DOHH2 (cell line): ENCODE measurements at regions not wholly inside any gene's neighbourhood (a gene's known extent, or its start where the extent isn't known, plus 50 kb on each side); places are given as distances from the start of the nearest gene placed in this dataset.
"Not testable (repeated sequence)": the region's sequence is repeated elsewhere in the genome, so short reads cannot be mapped to it uniquely, and the experiment has no call there.

Source experiments
- H3F3A ChIP-seq: fragments of 200-600 bp; sonication (generic), shearing (Covaris generic); 2 replicates; pipeline ENCODE4 v1.6.0; 2016; ENCODE audit warnings: antibody characterized with exemption, mild to moderate bottlenecking; ENCODE audit not compliant: control insufficient read depth, insufficient read depth
- H3K27ac ChIP-seq: fragments of 200-600 bp; sonication (generic); 2 replicates; pipeline ENCODE4 v1.5.1; 2014; ENCODE audit warnings: low read depth, mild to moderate bottlenecking, low read length, moderate library complexity
- H3K27me3 ChIP-seq: fragments of 200-600 bp; sonication (generic); 2 replicates; pipeline ENCODE4 v1.6.1; 2014; ENCODE audit warnings: mild to moderate bottlenecking, low read length, mixed read lengths; ENCODE audit not compliant: control insufficient read depth
- H3K36me3 ChIP-seq: fragments of 200-600 bp; sonication (generic); 2 replicates; pipeline ENCODE4 v1.6.1; 2014; ENCODE audit warnings: mild to moderate bottlenecking, low read length, moderate library complexity, mixed read lengths; ENCODE audit not compliant: control insufficient read depth
- H3K4me1 ChIP-seq: fragments of 200-600 bp; sonication (generic); 2 replicates; pipeline ENCODE4 v1.6.1; 2014; ENCODE audit warnings: mild to moderate bottlenecking, low read length, mixed read lengths; ENCODE audit not compliant: control insufficient read depth
- H3K4me2 ChIP-seq: fragments of 200-600 bp; sonication (generic); 2 replicates; pipeline ENCODE4 v1.6.0; 2014; ENCODE audit warnings: mild to moderate bottlenecking, low read length, moderate library complexity
- H3K4me3 ChIP-seq: fragments of 200-600 bp; sonication (generic); 2 replicates; pipeline ENCODE4 v1.5.1; 2014; ENCODE audit warnings: mild to moderate bottlenecking, low read length, mixed read lengths
- H3K79me2 ChIP-seq: fragments of 200-600 bp; sonication (generic); 2 replicates; pipeline ENCODE4 v1.6.1; 2014; ENCODE audit warnings: mild to moderate bottlenecking, low read length, mixed read lengths; ENCODE audit not compliant: control insufficient read depth
- H3K9me2 ChIP-seq: fragments of 200-600 bp; sonication (generic); replicated peaks from 2 replicates; pipeline ENCODE4 v1.6.1; 2014; ENCODE audit warnings: mild to moderate bottlenecking, low read length, mixed read lengths; ENCODE audit not compliant: control insufficient read depth
- H3K9me3 ChIP-seq: fragments of 200-600 bp; sonication (generic); 2 replicates; pipeline ENCODE4 v1.6.1; 2014; ENCODE audit warnings: antibody characterized with exemption, low read length, mixed read lengths; ENCODE audit not compliant: control insufficient read depth, insufficient read depth
- H4K20me1 ChIP-seq: fragments of 200-600 bp; sonication (generic); 2 replicates; pipeline ENCODE4 v1.6.0; 2014; ENCODE audit warnings: low read depth, mild to moderate bottlenecking, antibody characterized with exemption, low read length, moderate library complexity; ENCODE audit not compliant: control insufficient read depth, insufficient read depth
- EZH2phosphoT487 ChIP-seq: fragments of 200-600 bp; sonication (generic); IDR thresholded peaks from 2 replicates; pipeline ENCODE4 v1.6.1; 2017; ENCODE audit warnings: borderline replicate concordance, mild to moderate bottlenecking, antibody characterized with exemption, low read length, moderate library complexity, mixed read lengths
- TF ChIP-seq, protein P1 (sequence below): fragments of 200-600 bp; sonication (generic); IDR thresholded peaks from one replicate; pipeline ENCODE4 v1.5.1; 2014; ENCODE audit warnings: antibody characterized with exemption, mild to moderate bottlenecking, low read depth, low read length; ENCODE audit not compliant: poor library complexity, severe bottlenecking

DNA sequence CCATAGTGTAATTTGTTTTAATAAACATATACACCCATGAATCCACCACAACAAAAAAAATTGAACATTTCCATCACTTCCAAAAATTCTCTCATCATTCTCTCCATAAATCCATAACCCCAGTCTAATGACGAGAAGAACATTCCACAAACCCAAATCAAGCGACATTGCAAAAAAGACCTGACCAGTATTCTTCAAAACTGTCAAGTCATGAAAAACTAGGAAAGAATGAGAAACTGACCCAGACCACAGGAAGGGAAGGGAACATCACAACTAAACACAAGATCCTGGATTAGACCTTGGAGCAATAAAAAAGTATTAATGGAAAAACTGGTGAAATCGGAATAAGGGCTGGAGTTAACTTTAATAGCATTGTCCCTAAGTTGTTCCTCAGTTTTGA is 141.3 kb upstream of the SLC35G4 start:
- H3K9me2 ChIP-seq, result no peaks in the 10 kb centered on the region

DNA sequence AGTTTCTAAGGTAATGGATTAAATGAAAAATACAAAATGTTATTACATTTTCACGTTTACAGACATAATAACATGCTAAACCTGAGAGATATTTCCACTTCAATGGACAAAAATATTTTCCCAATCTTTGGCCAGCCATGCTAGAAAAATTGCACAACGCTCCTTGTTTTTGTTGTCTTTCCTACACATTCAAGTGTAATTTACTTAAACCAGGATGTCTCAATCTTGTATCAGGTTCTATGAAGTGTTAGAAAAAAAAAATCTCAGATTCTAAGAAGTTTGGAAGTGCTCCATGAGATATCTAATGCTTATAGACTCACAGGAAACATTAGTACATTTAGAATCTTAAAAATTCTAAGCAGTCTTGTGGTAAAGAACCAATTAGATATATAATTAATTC is 141.8 kb upstream of the SLC35G4 start:
- Histone ChIP-seq H3K27ac (no peak overlapping the region), H4K20me1 (no peaks in the 10 kb centered on the region), H3K9me3 (no peaks in the 10 kb centered on the region), H3K79me2 (no peaks in the 10 kb centered on the region), H3K27me3 (no peaks in the 10 kb centered on the region), H3K4me1 (no peaks in the 10 kb centered on the region), H3K4me2 (no peak overlapping the region), H3K4me3 (no peak overlapping the region), H3F3A (no peaks in the 10 kb centered on the region), H3K9me2 (no peaks in the 10 kb centered on the region), H3K36me3 (no peaks in the 10 kb centered on the region)
- TF ChIP-seq, protein P1, sequence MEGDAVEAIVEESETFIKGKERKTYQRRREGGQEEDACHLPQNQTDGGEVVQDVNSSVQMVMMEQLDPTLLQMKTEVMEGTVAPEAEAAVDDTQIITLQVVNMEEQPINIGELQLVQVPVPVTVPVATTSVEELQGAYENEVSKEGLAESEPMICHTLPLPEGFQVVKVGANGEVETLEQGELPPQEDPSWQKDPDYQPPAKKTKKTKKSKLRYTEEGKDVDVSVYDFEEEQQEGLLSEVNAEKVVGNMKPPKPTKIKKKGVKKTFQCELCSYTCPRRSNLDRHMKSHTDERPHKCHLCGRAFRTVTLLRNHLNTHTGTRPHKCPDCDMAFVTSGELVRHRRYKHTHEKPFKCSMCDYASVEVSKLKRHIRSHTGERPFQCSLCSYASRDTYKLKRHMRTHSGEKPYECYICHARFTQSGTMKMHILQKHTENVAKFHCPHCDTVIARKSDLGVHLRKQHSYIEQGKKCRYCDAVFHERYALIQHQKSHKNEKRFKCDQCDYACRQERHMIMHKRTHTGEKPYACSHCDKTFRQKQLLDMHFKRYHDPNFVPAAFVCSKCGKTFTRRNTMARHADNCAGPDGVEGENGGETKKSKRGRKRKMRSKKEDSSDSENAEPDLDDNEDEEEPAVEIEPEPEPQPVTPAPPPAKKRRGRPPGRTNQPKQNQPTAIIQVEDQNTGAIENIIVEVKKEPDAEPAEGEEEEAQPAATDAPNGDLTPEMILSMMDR, result no peak
- TF ChIP-seq EZH2phosphoT487, result no peak

More for the DNA sequence above, 141.3 kb upstream of the SLC35G4 start:
- Histone ChIP-seq H3K27ac (no peak overlapping the region), H3K4me2 (no peak overlapping the region), H3F3A (no peaks in the 10 kb centered on the region), H3K4me3 (no peak overlapping the region), H3K27me3 (no peaks in the 10 kb centered on the region), H3K36me3 (no peaks in the 10 kb centered on the region), H3K79me2 (no peaks in the 10 kb centered on the region), H3K9me3 (no peaks in the 10 kb centered on the region), H4K20me1 (no peaks in the 10 kb centered on the region), H3K4me1 (no peaks in the 10 kb centered on the region)
- no peak for TF ChIP-seq EZH2phosphoT487
- TF ChIP-seq, protein P1, result no peak

DNA sequence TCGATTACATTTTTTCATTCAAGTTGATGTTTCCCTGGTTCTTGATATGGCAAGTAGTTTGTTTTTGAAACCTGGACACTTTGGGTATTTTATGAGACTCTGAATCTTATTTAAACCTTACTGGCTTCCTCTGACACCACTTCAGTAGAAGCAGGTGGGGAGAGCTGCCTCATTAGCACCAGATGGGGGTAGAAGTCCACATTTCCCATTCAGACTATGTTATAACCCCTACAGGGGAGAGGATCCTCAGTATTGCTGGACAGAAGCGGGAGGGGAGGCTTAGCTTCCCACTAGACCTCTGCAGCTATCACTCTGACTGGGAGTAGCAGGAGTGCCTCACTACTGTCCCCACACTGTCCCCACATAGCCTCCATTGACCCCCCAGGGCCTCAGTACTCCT is 145.3 kb upstream of the SLC35G4 start:
- Histone ChIP-seq H3K27ac (no peak overlapping the region), H3K9me3 (no peaks in the 10 kb centered on the region), H3K36me3 (no peaks in the 10 kb centered on the region), H3F3A (no peaks in the 10 kb centered on the region), H3K4me3 (no peak overlapping the region), H3K4me2 (no peak overlapping the region), H3K27me3 (no peaks in the 10 kb centered on the region), H3K9me2 (no peaks in the 10 kb centered on the region), H3K79me2 (no peaks in the 10 kb centered on the region), H3K4me1 (no peaks in the 10 kb centered on the region), H4K20me1 (no peaks in the 10 kb centered on the region)
- TF ChIP-seq, protein P1, result no peak
- no peak for TF ChIP-seq EZH2phosphoT487

DNA sequence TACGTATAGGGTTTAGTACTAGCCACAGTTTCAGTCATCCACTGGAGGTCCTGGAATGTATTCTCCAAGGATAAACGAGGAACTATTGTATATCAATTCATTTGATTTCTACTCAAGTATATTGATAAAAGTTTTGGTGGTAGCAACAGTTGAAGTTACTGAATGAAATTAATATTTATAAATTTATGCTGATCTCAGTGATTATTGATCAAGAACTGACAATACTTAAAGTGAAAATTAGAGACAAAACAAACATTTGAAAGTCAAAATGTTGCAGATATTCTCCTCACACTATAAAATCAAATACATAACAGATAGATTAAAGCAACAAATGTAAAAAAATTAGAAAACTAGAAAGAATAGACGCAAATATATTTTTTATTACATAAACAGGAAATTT is 150.9 kb upstream of the SLC35G4 start:
- Histone ChIP-seq H3K9me2 (no peaks in the 10 kb centered on the region), H3K36me3 (no peaks in the 10 kb centered on the region), H3K4me1 (no peaks in the 10 kb centered on the region), H3K27ac (no peak overlapping the region), H4K20me1 (no peaks in the 10 kb centered on the region), H3K79me2 (no peaks in the 10 kb centered on the region), H3K27me3 (no peaks in the 10 kb centered on the region), H3K9me3 (no peaks in the 10 kb centered on the region), H3K4me2 (no peak overlapping the region), H3K4me3 (no peak overlapping the region), H3F3A (no peaks in the 10 kb centered on the region)
- TF ChIP-seq, protein P1, result no peak
- no peak for TF ChIP-seq EZH2phosphoT487

DNA sequence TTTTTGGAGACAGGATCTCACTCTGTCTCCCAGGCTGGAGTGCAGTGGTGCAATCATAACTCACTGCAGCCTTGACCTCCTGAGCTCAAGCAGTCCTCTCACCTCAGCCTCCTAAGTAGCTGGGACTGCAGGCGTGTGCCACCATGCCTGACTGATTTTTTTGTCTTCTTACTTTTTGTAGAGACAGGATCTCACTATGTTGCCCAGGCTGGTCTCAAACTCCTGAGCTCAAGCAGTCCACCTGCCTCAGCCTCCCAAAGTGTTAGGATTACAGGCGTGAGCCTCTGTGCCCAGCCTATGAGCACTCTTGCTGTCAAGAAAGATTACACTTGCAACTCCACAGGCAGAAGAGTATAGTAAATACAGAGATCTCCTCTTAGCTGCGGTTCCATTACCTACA is 151.5 kb upstream of the SLC35G4 start:
- not testable (repeated sequence) for H4K20me1 ChIP-seq, H3K4me3 ChIP-seq, H3K36me3 ChIP-seq, H3K4me1 ChIP-seq, H3K27ac ChIP-seq, H3K79me2 ChIP-seq, H3K9me2 ChIP-seq, H3F3A ChIP-seq, H3K27me3 ChIP-seq, H3K4me2 ChIP-seq, H3K9me3 ChIP-seq
